Stimulated activated naive CD4-positive, alpha-beta T cell treated with Interleukin-2 at 50 U/mL for 16 hours (primary cell): ENCODE measurements at regions not wholly inside any gene's neighbourhood (a gene's known extent, or its start where the extent isn't known, plus 50 kb on each side); places are given as distances from the start of the nearest gene placed in this dataset.

ENCODE experiments used
- DNase-seq: peaks from one replicate; lab custom pipeline; 2025; lab: John Stamatoyannopoulos, UW

DNA sequence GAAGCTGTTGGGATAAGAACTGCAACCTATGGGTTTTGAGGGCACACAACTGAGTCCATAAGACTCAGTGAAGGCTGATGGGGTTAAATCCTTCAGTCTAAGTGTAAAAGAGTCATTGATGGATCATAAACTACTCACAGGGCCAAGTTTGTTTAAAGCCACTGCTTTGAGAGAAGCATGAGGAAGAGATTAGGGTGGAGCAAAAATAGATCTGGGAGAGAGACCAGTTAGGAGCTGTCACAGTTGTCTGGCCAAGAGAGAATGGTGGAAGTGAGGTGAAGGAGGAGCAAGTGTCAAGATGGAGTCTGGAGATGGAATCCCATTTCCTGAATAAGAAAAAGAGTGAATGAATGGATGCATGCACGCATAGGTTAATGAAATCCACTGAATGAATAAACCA lies 379.1 kb upstream of the CDH11 start:
- DNase-seq = no peak

DNA sequence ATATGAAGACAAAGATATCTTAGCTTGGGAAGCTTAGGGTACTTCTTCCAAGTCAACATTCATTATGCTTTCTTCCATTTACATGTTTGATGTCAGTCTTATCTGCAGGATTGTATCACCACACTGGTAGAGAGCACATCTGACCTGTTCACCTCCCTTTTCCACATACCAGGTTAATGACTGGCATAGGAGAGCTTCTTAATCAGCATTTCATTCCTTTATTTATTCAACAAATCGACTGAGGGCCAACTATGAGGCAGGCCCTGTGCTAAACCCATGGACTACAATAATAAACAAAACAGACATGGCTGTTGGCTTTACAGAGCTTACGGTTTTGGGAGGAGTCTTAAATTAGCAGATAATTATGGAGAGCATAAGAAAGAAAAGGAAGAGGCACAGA lies 378.1 kb upstream of the CDH11 start:
- DNase-seq = no peak

DNA sequence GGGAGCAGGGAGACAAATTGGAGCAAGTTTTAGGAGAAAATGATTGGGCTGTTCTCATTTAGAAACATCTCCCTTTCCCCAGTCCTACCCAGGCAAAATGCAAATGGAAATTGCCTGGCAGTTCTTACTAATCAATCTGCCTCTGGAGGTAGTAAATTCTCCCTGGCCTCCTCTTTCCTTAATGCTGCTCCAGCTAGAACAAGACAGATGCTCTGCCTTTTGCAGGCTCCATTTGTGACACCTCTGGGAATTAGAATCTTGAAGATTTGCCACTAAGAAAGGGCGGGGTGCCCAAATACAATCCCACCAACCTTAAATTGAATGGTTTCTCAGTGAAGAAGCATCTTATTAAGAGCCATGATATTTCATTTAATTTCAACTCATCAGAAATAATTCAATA lies 377.7 kb upstream of the CDH11 start:
- DNase-seq = no peak

DNA sequence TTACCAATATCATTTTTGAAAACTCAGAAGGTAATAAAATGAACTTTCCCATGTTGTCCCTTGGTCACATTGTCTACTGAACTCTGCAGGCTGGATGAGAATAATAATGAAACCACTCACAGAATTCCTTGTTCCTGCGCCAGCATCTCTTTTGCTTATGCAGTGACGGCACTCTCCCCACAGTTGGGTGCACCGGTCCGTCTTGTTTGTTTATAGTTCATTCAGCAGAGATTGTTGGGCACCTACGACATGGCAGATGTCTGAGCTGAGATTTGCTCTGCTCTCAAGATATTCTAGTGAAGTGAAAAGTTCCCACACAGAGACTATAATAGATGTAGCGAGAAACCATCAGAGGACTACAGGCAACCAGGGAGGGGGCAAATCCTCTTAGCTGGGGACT lies 375.7 kb upstream of the CDH11 start:
- no peak for DNase-seq

DNA sequence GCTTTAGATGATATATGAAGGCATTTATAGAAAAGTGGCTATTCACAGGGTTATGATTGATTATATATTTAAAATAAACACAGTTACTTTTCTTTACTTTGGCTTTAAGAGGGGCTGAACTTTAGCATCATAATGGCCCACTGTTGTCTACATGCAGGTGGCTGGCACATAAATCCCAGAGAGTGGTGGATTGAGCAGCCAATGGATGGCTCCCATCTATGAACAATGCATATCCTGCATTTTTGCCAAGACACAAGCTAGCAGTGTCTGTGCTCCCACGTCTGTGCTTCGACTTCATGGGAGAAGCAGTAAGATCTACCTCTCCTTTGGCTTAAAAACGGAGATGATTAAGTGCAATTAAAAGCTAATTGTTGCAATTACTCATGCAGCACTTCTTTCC lies 373.2 kb upstream of the CDH11 start:
- DNase-seq = no peak

DNA sequence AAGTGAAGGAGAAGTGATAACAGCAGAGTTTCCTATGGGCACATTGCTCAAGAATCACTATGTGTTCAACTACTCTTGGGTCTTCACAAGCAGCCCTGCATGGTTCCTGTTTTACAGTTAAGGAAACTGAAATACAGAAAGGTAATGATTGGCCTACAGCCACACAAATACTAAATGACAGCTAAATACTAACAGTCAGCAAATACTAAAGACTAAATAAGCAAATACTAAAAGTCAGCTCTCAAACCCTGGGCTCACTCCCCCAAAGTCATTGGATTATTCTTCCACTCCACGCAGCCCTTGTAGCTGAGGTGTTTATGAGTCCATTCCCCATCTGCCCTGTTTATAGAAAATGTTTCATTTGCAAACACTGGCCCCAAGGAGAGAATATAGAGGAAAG lies 372.7 kb upstream of the CDH11 start:
- no peak for DNase-seq

DNA sequence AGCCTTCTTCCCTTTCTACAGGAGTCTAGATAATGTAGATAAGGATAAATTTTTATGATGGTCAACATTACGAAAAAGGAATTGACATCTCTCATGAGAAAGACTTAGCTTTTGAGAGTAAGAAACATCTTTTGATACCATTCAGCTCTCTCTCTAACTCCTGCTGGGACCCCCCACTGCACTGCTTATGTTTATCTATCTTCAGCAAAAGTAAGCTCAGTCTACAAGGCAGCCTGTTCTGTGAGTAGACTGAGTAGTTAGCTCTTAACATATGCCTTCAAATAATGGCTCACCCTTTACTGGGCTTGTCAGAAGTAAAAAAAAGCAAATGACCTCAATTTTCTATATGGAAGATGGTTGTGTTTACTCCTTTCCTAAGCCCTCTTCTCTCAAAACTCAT lies 372.2 kb upstream of the CDH11 start:
- no peak for DNase-seq

DNA sequence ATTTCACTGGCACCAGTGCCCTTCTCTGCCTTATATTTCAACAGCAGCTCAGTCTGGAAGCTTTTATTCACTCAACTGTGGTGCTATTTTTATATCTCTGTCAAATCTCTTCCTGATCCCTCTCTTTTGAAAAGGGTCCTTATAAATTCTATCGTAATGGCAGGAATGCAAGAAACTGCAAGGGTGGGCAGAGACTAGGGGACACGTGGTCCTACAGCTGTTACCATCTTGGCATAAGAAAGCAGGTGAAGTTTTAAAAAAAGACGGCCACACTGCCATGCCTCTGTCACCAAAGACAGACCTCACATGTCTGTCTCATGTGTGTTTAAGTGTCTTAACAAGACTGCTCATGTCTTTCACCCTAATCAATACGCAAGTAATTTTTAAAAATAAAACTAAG lies 368.4 kb upstream of the CDH11 start:
- no peak for DNase-seq

DNA sequence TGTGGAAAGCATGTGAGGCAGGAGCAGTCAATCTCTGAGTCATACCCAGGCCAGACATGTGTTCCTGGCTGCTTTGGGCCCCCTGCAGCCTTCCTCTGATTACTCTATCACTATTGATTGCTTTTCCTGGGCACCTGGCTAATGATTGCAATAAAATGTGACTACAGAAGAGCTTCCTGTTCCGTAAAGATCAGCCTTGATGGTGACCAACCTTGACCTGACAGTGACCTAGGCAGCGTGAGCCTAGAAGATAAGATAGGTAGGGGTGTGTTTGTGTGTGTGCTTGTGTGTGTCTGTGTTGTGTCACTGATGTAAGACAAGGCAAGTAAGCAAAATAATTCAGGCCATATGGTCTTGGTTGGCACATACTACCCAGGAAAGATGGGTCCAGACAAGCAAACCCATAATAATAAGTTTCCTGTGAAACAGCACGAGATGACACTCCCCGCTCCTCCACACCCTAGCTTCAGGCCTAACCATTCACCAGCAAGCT lies 367.7 kb upstream of the CDH11 start:
- no peak for DNase-seq

DNA sequence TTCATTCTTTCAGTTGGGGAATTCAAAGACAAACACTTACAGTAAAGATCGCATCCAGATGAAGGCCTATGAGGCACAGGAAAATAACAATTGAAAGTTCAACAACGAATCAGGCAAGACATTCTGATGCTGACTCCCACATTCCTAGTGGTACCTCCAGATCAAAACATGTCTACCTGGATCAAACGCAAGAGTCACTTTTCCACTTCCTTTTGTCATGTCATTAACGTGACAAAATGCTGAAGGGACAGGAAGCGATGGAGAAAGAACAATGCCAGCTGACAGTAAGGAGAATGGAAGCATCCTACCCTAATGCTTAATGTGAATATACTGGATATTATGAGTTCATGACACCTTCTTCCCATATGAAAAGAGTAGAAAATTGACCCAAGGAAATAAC lies 365.4 kb upstream of the CDH11 start:
- DNase-seq = no peak

DNA sequence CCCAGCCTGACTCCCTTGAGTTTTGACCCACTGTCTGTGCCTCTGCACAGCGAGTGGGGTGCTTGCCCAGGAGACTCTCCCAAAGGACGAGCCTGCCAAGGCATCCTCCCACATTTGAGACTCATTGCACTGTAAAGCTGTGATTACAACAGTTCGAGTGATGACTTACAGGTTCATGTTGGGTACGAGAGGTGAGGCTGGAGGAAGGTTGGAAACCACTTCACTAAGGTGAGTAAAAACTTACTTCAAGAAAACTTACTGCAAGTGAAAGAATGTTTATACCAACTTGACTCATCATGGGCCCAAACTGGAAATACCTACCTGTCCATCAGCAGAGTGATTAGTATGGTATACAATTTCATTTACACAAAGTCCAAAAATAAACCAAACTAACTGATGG lies 360.1 kb upstream of the CDH11 start:
- DNase-seq = no peak

DNA sequence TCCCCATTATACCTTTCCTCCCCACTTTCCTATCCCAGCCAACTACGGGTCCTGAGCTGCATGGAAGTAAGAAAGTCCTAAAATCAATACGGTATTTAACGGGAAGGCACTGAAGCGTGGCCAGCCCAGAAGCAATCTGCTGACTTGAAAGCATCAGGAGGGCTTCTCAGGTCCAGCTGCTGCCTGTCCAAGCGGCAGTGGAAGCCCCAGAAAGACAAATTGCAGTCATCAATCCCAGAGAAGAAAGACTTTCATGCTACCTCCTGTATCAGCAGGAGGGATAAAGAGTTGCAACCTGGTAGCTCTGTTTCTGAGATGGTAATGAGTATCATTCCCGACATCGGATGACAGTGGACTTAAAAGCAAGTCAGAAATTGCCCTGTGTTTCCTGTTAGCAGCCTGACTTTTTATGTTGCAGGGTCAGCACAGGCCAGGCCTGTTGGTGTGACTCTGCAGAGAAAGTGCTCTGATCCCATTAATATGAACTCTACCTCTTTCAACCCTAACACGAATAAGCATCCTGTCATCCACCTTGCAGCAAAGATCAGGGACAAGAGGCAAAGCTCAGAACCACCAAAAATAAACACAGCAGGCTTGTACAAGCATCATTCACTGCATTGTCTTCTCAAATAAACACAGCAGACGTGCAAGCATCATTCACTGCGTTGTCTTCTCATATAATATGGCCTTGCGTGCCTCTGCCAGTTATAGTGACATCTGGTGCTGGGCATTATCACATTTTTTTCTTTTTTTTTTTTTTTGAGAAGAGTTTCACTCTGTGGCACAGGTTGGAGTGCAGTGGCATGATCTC lies 358.6 kb upstream of the CDH11 start:
- DNase-seq = no peak

DNA sequence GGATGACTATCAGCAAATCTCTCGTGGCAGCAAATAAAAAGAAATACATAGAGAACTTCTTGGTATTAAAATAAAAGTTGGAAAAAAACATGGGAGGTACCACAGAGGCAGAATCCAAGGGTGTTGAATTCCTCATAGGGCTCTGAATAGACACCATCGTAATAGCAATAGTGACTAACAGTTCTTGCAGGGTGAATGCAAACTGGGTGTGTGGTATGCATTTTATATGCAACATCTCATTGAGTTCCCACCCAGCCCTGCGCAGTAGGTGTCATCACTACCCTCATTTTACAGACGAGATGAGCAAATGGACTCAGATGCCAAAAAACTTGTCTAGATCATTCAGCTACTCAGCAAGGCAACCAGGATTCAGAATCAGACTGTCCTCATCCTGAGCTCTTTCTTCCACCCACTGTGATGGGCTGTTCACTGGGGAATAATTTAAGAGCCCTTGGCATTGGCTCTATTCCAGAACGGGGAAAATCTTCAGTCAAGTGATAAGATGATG lies 354.6 kb upstream of the CDH11 start:
- no peak for DNase-seq

DNA sequence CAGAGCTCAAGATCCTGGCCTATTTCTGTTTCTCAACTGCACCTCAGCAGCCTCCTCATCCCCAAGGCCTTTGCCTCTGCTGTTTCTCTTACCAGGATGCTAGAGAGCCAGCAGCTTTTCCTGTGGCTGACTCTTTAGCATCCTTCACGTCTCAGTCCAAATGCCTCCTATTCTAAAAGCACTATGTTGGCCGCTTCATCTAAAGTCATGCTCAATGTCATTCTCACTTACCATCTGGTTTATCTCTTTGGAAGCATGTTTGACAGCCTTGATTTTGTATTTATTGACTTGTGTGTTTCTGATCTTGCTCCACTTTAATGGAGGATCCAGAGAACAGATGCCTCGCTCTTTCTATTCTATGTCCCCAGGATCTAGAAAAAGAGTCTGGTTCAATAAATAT lies 351.8 kb upstream of the CDH11 start:
- DNase-seq = no peak

DNA sequence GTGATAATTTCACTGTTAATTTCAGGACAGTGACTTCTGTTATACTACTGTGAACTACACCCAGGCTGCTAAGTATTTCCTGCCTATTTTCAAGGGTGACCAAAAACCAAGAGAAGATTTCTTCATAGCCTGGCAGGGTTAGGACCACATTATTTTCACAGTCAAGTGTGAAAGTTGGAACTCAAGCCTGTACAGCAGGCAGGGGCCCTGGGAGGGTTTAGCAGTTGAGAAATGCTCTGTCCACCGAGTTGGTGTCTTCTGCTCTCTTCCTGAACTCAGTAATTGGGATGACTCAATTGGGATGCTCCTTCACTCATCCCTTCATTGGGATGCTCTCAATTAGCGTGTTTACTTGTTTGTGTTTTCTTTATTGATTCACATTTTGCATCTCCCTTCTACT lies 347.3 kb upstream of the CDH11 start:
- no peak for DNase-seq

DNA sequence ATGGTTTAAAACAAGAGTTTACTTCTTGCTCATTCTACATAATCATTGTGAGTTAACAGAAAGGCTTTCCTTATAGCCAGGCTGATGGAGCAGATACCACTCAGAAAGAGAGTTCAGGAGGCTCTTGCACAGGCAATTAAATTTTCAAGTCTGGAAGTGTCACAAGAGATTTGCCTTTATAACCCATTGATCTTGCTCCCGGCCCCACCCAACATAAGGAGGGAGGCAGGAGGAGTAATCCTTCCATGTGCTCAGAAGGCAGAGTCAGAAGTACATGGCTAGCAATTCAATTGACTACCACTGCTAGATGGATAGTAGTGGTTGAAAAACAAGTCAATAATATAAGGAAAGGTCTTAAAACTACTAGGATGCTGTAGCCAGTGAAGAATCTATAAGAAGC lies 346.3 kb upstream of the CDH11 start:
- DNase-seq = no peak

DNA sequence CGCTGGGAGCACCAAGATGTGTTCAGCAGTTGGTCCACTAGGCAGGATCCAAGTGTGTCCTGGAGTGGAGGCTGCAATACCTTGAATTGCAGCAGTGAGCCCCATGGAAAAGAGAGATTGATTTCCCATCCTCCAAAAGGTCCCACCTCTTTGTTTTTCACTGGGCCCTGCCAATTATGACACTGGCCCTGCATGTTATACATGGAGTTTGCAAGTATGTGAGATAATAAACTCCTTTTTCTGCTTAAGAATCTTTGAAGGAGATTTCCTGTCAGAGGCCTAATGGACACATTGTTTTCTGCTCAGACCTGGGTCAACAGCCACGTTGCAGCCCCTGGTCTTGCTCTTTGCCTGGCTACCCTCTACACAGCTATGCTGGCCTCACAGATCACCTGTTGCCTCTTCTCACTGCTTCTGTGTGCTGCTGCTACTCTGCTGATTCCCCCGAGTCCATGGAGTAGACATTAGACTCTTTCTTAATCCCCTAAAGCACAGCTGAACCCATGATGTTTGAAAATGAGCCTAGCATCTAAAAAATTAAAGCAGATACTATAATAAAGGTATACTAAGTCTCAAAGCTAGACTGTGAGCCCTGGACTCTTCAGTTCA lies 341.9 kb upstream of the CDH11 start:
- no peak for DNase-seq

DNA sequence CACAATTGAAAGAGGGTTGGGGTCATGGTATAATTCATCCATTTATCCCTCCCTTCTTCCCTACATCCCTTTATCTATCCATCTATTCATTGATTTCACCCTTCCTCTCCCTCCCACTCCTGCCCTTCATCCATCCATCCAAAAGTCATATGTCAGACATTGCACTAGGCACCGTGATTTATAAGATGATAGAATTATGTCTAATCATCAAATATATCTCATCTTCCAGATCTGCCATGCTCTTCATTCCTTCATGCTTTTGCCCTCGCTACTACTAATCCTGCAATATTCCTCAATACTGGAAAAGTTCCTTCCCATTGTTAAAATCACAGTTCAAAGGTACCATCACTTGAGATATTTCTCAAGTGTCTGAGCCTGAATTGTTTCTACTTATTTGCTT lies 335.2 kb upstream of the CDH11 start:
- DNase-seq = no peak

DNA sequence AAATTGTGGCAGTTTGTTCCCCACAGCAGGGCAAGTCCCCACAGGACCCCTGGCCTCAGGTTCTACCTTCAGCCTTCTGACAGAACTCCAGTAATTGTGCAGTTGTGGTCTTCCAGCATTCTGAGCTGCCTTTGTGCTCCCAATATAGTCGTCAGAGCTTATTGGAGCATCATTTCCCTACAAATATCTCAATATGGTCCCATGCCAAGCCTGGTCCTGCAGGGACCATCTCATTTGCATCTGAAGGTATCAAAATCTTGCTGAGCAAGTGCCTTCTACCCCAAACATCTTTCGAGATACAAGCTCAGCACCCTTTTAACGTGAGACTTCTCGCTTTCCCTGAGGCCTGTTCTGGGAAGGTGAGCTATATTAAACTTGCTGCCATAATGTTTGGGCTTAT lies 333.9 kb upstream of the CDH11 start:
- DNase-seq = no peak

DNA sequence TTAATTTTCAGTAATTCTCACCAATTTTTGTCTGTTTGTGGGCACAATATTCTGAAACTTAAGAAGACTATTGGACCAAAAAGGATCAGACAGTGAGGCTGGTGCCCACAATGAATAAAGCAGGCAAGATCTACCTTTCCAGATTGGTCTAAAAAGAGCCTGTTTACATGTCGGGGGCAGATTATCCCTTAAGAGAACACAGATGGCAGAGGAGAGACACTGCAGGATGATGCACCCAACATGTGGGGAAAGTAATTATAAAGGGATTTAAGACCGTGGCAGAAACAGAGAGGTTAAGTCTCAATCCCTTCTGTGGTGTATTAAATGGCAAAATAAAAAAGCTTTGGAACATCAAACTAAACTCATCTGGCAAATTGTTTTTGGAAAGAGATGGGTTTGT lies 331.8 kb upstream of the CDH11 start:
- no peak for DNase-seq

DNA sequence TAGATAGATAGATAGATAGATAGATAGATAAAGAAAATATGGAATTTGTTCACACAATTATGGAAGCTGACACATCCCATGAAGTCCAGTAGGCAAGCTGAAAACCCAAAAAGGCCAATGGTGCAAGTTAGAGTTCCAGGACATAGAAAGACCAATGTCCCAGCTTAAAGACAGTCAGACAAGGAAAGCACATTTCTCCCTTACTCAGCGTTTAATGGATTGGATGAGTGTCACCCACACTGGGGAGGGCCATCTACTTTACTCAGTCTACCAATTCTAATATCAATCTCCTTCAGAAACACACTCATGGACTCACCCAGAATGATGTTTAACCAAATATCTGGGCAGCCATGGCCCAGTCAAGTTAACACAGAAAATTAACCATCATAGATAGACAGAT lies 327.7 kb upstream of the CDH11 start:
- DNase-seq = no peak

DNA sequence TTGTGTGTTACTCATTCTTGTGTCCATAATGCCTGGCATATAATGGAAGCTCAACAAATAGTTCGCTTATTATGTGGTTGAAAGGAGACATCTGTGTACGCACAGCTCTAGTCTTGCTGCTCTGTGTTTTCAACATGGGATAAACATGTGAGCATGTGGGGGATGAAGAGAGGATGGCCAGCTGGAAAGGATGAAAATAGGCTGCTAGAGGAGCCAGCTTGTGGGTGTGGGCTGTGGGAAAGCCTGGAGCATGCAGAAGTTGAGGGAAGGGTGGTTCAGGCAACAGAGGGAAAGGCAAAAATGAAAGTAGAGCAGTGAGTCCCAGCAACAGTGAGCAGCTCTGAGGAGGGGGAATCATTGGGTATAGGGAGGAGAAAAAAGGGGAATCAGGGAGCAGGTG lies 324.6 kb upstream of the CDH11 start:
- DNase-seq = no peak

DNA sequence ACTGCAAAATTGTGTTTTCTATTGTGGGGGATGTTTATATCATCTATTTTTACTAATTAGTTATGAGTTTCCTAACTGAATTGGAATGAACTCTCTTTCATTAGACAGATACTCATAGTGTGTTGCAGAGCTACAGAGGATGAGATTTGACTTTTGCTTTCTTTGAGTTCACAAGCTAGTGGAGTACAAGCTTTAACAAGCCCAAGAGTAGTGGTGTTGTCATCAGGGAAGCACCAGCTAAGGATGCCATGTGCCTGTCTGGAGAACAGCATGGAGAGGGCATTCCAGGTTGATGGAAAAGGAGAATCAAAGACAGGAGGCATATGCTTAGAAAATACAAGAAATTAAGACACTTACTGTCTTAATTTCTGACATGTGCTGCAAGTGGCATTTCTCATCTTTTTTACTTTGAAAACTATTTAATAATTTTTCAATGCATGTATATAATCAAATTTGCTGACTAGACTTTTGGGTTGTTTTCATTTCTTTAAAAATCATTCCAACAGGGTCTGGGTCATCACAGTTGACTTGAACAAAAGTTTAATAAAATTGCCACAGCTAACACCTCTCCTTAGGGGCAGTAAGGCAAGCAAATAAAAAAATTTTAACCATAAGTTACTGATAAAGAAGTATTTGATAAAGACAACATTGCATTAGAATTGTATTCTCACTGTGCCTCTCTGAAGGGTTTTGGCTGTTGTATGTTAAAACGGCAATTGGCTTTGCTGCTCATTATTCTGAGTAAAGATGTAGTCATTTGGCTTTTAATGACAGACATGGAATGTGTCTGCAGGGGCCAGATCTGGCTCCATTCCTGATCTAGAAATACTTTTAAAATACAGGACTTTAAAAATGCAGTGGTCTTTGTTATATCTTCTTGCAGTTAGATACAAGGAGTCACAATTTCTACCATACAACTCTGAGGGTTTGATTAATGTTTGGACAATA lies 323.7 kb upstream of the CDH11 start:
- no peak for DNase-seq
